Stimulated activated CD4-positive, alpha-beta T cell treated with anti-CD3 and anti-CD28 coated beads, Interleukin-15, amount 100 ng/mL, for 1 hour (primary cell): ENCODE measurements at regions not wholly inside any gene's neighbourhood (a gene's known extent, or its start where the extent isn't known, plus 50 kb on each side); places are given as distances from the start of the nearest gene placed in this dataset.

Experiments used
- DNase-seq, 2 donors: peaks; one replicate each; pipeline ENCODE4 v3.0.0-alpha.2; 2020; ENCODE audit warnings: low read depth in 1 of 2, low spot score in 1 of 2

DNA sequence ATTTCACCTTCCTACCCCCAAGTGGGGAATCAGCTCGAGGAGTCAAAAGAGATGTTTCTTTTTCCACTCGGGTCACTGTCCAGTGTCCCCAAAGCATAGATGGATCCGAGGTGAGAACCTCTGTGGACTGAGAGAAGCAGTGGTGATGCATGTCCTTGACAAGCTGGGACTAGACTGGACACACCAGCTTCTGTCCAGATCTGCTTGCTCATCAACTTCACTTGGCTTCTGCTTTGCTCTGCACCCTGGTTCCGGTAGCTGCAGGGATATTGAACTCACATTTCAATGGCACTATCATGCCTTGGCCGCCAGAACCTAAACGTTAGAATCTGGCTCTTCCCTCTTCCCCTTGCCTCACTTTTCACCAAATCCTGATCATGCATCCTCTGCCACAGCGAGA, 50.3 kb upstream of the CXCL12 start:
- DNase-seq, result no peak

DNA sequence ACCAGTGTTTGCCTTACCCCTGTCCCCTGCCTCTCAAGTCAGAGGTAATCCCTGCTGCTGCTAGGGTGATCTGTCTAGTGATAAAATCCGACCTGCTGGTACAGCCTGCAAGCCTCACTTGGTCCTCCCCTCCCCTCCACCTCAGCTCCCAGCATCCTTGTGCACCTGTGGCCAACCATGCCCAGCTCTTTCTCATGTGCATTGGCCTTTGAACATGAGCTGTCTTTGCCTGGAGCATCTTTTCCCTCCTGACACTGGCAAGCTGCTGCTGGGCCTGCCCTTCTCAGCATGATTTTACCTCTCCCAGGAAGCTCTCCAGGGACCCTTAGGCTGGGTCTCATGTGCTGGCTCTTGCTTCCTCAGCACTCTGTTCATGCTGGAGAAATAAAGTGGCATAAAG, 51.3 kb upstream of the CXCL12 start:
- DNase-seq, result no peak

DNA sequence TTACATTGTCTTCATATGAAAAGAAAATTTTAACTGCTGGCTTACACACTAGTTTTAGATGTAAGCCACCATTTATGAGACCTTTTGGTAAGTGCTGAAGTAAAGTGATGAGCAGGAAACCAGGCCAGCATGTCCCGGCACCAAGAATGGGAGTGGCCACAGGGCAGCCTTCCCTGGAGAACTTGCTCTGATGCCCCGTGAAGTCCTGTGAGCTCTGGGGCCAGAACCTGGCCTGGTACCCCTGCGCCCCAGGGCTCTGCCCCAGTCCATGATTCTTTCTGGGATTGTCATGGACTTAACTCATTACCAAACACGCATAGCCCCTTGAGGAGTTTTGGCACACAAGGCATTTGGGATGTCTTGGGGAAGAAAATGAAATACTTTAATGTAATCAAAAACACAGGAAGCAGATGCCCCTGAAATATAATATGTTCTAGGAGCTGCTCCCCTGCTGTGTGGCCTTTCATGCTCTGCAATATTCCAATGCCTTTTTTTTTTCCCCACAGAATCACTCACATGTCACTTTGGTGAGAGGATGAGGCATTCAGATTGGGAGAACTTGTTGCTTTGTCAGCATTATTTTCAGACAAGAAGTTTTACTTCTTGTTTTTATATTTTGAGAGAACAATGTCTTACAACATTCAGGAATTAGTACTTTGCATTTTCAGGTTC, 53.1 kb upstream of the CXCL12 start:
- no peak for DNase-seq

DNA sequence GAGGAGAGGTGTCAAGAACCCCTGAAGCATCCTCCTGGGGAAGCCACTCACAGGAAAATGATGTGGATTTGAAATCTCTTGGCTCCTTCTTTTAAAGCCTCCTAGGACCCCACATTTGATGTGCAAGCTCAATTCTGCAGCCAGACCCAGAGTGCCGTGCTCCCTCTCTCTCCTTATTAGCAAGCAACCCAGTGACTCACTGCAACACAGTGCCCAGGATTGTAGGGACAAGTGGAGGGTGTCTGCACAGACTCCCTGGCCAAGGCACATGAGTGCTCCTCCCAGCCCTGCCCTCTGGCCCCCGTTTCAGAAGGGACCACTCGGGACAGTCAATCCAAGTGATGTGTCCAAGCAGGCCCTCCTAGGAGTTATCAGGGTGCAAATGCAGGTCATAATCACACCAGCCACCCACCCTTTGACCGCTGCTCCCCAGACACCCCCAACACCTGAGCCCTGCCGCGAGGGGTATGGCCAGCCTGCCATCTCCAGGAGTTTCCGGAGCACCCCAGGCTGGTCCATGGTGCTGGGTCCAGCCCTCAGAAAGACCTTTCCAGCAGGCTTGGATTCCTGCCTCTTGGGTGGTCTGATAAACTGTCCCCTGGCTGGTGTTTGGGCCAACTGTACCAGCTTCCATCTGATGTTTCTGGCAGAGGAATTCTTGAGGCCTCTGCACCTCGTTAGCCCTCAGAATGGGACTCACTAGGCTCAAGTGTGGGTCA, 54.5 kb upstream of the CXCL12 start:
- DNase-seq, result no peak

DNA sequence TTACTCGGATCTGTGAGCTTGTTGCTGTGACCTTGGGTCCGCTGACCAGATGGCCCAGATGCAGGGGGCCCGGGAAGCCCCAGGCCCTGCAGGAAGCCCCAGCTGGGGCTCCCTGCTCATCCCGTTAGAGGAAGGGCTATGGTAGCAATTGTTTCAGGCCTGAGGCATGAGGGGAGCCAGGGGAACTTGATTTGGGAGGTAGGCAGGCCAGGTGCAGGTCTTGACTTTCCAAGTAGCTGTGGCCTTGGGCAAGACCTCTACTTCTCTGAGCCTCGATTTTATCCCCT, 55.0 kb upstream of the CXCL12 start:
- no peak for DNase-seq

DNA sequence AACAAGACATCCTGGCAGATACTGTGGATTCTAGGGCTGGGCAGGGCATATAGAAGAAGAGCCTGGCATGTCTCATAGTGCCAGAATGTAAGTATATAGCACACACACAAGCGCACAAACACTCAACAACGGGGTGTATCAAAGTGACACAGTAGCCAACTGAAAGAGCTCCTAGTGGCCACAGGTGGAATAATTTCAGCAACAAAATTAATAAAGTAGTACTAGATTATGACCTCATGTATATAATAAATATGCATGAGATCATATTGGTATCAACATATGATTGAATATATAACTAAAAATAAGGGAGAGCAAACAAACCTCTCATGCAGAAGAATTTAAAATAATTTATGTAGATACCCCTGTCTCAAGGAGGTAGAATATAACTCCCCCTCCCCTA, 72.4 kb upstream of the CXCL12 start:
- DNase-seq, result no peak

DNA sequence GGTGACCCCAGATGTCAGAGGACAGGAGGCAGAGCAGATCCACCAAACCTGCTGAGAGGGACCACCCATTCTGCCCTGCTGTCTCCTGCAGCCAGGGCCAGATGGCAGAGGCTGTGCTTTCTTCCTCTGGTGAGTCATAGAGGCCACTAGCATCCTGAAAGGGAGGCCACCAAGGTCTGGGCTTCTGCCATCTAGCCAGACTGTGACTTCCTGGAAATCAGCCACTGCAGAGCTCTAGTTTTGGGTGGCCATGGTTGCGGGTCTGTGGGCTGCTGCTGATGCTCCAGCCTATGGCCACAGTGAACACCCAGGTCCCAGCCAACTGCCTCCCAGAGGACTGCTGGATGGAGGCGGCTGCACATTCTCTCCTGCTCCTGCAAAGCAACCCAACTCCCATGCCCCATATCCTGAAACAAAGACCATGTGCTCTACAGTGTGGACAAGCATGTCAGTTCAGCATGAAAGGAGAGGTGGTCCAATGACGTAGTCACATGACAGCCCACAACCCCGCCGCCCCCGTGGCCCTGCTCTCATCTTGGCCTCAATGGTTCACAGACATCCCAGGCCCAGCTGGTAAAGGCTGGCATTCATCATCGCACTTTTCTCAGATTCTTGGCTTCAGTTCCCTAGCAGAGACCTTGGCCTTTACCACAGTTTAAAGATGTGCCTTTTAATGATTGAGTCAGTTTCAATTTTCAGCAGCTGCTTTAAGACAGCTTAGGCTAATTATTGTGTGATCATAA, 73.9 kb upstream of the CXCL12 start:
- DNase-seq, result no peak

DNA sequence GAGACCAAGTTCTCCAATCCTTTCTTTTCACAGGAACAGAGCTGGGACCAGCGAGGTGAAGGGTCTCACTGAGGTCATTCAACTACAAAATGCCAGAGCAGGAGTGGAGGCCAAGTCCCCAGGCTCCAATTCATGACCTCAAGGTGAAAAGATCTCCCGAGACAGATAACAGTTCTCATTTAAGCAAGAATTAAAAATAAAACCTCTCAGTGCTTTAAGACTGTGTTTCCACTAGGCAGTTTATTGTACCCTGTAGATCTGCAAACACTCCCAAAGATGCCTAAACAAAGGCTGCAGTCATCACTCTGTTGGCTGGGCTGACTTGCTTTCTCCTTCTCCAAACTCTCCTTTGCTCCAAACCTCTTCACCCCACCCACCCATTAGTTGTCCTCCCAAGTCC, 74.8 kb upstream of the CXCL12 start:
- DNase-seq, result no peak

DNA sequence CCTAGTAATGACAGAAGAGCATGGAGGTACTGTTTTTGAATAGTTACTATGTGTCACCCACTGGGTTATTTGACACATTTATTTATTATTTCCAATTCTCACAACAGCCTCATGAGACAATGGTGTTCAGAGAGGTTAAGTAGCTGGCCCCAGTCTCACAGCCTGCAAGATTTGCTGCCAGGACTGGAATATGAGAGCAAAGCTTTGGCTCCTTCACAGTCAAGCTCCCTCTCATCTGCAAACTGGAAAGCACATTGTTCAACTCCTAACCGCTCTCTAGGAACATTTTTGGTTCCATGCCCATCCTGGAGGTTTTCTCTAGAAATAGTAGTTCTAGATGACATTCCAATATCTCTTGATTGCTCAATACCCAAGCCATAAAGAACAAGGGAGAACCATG, 75.5 kb upstream of the CXCL12 start:
- DNase-seq, result no peak

DNA sequence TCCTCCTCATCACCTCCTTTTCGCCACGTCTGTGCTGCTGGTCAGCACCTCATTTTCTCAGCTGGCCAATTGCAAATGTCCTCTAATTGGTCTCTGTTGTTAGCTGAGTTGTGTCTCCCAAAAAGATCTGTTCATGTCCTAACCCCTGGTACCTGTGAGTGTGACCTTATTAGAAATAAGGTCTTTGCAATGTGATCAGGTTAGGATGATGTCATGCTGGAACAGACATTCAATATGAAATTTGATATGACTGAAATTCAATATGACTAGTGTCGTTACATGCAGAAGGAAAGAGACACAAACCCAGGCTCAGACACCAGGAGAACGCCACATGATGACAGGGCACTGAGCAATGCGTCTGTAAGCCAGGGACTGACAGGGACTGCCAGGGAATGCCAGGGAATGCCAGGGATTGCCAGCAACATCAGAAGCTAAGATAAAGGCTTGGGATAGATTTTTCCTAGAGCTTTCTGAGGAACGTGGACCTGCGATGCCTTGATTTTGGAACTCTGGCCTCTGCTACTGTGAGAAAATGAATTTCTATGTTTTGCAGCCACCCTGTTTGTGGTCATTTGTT, 77.5 kb upstream of the CXCL12 start:
- no peak for DNase-seq

DNA sequence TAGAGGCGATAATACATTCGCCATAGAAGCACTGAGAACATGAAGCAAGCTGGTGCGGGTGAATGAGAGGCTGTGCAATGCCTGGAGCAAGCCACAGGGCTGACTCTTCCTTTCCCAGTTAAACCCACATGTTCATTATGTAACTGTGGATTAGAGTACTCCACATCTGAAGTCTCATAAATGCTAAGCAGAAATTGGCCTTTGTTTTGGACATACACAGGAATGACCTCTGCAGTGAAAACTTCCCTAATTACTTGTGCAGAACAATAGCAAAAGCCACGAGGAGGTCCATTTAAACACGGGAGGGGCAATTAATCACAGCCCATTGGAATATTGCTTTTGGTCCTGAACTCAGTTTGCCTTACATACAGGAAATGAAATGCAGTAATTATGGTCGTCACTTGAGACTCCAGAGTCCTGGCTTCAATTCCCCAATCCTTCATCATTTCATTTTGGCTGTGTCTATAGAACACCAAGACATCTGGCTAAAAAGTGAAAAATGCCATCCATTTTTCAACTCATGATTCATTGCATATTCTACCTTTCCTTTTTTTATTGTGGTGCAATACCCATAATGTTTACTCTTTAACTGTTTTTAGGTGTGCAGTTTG, 78.7 kb upstream of the CXCL12 start:
- DNase-seq, result no peak

DNA sequence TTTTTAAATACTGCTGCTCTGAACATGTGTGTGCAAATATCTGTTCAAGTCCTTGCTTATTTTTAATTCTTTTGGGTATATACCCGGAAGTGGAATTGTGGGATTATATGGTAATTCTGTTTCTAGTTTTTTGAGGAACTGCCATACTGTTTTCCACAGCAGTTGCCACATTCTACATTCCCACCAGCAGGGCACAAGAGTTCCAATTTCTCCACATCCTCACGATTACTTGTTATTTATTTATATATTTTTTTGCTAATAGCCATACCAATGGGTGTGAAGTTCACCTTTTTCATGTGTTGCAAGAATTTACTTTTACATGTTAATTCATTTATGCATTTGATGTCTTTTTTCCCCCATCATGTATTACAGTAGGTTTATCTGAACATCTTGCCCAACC, 79.6 kb upstream of the CXCL12 start:
- no peak for DNase-seq

DNA sequence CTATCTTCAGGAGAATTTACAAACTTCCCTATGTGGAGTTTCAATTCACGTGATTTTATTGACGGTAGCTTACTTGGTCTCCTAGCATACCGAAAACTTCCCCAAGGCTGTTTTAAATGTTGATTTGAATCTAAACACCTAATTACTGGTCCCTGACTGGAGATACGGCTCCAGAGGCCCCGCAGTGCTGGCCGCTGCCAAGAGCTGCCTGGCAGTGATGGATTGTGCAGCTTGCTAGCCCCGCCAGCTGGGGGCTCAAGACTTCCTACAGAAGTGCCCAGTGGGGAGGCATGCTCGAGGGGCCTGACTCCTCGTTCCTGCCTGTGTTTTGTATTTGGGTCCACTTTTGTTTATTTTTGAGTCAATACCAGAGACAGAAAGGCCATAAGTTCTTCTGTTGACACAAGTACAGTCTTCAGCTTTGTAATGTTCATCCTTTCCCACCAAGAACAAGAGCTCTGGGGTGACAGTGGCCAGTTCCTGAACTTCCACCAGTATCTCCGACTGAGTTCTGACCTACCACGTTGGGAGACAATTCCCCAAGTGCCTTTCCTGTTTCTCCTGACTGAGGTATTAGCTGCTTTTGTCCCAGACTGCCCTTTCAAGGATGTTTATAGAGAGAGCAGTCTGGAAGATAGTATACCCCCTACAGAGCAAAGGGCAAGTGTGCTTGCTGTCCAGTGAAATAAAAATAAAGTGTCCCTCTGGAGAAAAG, 80.7 kb upstream of the CXCL12 start:
- no peak for DNase-seq

DNA sequence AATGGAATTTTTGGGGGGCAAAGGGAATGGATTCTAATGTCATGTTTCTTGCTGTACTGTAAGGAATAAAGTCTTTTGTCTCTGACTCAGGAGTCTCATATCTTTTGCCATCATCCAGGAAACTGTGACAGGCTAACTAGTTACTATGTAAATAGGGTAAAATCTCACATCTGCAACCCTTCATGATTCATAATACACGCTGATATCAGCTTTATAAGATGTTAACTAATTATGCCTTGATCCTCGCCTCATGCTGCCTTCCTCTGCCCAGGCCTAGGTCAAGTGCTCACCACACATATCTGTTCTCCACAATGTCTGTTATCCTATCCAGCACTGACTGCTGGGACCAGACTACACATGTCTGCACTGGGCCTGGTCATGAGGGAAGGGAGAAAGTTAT, 81.3 kb upstream of the CXCL12 start:
- DNase-seq, result no peak

DNA sequence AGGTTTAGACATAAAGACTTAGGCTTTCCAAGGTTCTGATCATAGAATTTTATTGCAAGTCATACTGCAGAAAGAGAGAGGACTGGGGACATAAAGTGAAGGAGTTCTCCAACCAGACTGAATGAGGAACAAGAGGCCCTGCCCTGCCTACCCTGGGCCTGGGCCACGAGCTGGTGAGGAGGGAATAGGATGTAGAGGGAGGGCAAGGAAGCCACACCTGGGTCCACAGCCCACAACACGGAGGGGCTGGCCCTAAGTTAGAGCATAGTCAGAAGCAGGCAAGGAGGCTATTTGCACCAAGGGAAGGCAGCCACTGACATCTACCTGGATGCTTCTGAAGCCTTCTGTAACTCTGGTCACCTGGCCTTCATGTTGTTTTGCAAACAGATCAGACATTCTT, 82.2 kb upstream of the CXCL12 start:
- no peak for DNase-seq

DNA sequence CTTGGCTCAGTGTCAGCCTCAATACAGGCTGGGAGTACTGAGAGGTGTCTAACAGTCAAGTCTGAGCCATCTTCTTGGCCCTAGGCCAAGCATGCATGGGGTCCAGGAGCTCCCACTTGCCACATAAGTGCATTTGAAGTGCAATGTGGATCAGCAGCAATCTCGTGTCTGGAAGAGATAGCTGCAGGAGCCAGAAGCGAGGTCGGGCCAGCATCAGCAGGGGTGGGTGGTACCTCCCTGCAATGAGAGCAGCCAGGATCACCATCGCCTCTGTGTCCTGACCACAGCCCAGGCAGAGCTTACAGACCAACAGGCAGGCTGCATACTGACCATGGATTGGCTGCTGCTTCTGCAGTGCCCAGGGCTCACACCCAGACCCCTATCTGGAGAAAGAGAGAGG, 83.0 kb upstream of the CXCL12 start:
- no peak for DNase-seq

DNA sequence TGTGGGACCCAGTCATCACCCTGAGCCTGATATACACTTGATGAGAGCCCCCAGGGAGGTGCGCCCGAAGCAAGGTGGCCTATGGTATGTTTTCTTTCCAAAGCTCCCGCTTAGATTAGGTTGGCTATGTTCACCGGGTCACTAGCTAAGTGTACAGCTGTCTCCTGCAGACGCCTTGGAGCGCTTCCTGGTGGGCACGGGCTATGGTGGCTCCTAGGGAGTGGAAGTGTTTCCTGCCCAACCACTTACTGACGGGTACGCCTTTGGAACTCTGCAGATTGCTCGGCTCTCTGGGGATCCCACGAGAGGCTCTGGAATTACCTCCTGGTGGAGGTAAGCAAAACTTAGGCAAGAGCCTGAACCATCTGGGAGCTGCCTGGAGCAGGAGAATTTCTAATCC, 83.6 kb upstream of the CXCL12 start:
- no peak for DNase-seq

DNA sequence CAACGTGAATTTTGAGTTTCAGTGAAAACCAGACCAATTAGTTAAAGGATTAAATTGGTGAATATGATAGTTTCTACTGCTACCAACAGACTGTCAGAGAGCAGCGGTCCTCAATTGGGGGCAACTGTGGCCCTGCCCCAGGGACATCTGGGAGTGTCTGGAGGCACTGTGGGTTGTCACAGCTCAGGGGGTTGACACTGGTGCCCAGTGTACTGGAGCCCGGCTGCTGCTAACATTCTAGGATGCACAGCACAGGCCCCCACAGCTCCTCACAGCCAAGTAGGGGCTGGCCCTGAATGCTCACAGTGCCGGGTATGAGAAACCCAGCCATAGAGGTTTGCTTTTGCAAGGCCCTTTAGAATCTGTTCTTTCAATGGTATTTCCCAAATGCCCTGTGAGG, 84.1 kb upstream of the CXCL12 start:
- no peak for DNase-seq

DNA sequence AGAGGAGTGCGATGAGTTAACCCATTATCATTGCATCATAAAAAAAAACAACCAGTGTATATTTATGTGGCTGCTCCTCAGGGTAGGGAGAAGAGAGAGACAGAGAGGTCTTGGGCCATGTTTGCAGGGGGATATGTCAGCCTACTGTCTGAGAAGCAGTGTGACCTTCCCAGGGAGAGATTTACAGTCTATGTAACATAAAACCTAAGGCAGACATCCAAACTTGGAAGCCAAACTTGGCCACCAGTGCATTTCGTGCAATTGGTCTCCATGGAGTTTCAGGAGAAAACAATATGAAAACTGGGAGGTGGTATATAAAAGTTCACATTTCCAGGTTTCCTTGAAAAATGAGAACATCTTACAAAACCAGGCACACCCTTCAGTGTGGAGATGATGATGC, 85.9 kb upstream of the CXCL12 start:
- no peak for DNase-seq

DNA sequence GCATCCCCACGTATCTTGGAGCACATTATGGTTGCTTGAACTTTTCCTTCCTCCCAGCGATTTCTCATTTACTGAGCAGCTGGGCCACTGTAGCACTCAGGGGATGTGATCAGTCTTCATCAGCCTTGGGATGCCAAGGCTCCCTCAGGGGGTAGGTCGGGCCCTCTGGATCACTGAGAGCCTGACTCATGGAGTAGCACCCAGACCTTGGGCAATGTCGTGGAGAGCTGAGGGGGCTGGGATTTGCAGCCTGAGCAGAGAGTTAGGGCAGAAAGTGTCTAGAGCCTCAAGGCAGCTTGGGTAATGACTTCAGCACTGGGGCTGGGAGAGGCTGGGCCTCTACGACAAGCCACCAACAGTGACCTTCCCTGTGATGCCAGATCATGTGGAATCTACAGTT, 86.5 kb upstream of the CXCL12 start:
- no peak for DNase-seq

DNA sequence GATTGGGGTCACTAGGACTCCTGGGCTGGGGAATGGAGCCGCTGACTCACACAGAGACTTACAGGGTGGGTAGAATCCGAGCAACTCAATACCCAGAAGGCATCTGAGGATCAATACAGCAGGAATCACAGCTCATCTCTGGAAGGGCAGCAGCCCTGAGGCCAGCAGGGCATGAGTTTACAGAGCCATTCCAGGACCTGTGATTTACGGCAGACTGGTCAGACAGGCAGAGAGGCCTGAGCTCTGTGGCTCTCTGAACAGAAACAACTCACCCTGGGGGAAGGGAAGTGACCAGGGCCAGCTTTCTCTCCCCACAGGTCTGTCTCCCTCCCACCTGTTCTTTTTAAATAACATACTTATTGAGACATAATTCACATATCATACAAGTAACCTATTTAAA, 88.2 kb upstream of the CXCL12 start:
- DNase-seq, result no peak
